Panc1 (cell line): ENCODE measurements at regions not wholly inside any gene's neighbourhood (a gene's known extent, or its start where the extent isn't known, plus 50 kb on each side); places are given as distances from the start of the nearest gene placed in this dataset.

Experiments
- CTCF ChIP-seq: fragments of 450-650 bp; IDR thresholded peaks from 2 replicates; pipeline ENCODE4 v1.5.1; 2017; ENCODE audit warnings: mild to moderate bottlenecking
- POLR2AphosphoS5 ChIP-seq: IDR thresholded peaks from 2 replicates; pipeline ENCODE4 v1.6.1; 2012; ENCODE audit warnings: mild to moderate bottlenecking, low read depth, low read length, moderate library complexity
- TF ChIP-seq, protein P1 (sequence below), 2 experiments: IDR thresholded peaks; 2 replicates each; pipeline ENCODE4 v1.6.1; 2011 to 2012; ENCODE audit warnings: low read depth in 2 of 2, control low read depth in 1 of 2, low read length in 1 of 2, mild to moderate bottlenecking in 1 of 2, moderate library complexity in 1 of 2; ENCODE audit not compliant: insufficient read depth in 1 of 2

DNA sequence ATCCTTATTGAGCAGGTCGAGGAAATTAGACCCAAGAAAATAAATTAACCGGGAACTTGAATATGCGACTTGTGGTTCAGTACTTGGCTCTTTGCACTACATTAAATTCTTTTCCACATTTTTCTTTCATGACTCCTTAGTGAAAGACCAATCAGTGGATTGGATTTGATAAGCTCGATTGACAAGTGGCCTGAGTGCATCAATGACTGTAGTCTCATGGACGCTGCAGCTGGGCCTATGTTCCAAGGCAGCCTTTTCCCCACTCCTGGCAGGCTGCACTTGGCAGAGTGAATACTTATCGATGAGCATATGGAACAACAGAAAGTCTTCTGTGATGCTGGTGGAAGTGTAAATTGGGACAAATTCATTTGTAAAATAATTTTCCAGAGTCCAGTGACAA, 210.8 kb upstream of the EXOC2 start:
- TF ChIP-seq CTCF (no peak), POLR2AphosphoS5 (no peak)
- TF ChIP-seq, protein P1, sequence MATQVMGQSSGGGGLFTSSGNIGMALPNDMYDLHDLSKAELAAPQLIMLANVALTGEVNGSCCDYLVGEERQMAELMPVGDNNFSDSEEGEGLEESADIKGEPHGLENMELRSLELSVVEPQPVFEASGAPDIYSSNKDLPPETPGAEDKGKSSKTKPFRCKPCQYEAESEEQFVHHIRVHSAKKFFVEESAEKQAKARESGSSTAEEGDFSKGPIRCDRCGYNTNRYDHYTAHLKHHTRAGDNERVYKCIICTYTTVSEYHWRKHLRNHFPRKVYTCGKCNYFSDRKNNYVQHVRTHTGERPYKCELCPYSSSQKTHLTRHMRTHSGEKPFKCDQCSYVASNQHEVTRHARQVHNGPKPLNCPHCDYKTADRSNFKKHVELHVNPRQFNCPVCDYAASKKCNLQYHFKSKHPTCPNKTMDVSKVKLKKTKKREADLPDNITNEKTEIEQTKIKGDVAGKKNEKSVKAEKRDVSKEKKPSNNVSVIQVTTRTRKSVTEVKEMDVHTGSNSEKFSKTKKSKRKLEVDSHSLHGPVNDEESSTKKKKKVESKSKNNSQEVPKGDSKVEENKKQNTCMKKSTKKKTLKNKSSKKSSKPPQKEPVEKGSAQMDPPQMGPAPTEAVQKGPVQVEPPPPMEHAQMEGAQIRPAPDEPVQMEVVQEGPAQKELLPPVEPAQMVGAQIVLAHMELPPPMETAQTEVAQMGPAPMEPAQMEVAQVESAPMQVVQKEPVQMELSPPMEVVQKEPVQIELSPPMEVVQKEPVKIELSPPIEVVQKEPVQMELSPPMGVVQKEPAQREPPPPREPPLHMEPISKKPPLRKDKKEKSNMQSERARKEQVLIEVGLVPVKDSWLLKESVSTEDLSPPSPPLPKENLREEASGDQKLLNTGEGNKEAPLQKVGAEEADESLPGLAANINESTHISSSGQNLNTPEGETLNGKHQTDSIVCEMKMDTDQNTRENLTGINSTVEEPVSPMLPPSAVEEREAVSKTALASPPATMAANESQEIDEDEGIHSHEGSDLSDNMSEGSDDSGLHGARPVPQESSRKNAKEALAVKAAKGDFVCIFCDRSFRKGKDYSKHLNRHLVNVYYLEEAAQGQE (IDR thresholded peaks at IDR 0.05; ENCODE audit: insufficient read depth in 1 of 2, low read depth in 2 of 2, low read length in 1 of 2): no peak
